ENCODE measurements at regions not wholly inside any gene's neighbourhood (a gene's known extent, or its start where the extent isn't known, plus 50 kb on each side); places are given as distances from the start of the nearest gene placed in this dataset.
A peak's percentile ranks its signal among the peaks of the same experiment; 100 is the strongest.
"Not testable (repeated sequence)": the region's sequence is repeated elsewhere in the genome, so short reads cannot be mapped to it uniquely, and the experiment has no call there.

GRCh38 chr10:25849268-25849667, 84.8 kb upstream of the MYO3A start:
- Mint-ChIP-seq H3K27ac (no peak overlapping the region), H3K36me3 (ENCODE audit: low read depth) (no peaks in the 10 kb centered on the region), H3K4me1 (ENCODE audit: low read depth) (no peaks in the 10 kb centered on the region), H3K27me3 (peaks cover 10% of the 10 kb centered on the region), H3K9me3 (no peaks in the 10 kb centered on the region), H3K4me3 (no peak overlapping the region)

- H3K4me1 Mint-ChIP-seq (ENCODE audit: low read depth) = no peaks in the 10 kb centered on the region
- H3K36me3 Mint-ChIP-seq (ENCODE audit: low read depth) = no peaks in the 10 kb centered on the region
- no peak overlapping the region for H3K27ac Mint-ChIP-seq
- no peak overlapping the region for H3K4me3 Mint-ChIP-seq
- peaks cover 10% of the 10 kb centered on the region for H3K27me3 Mint-ChIP-seq
- no peaks in the 10 kb centered on the region for H3K9me3 Mint-ChIP-seq
Measured at GRCh38 chr10:25849988-25850387, 84.0 kb upstream of the MYO3A start.

- peaks cover 13% of the 10 kb centered on the region for H3K27me3 Mint-ChIP-seq
- H3K36me3 Mint-ChIP-seq (ENCODE audit: low read depth) = no peaks in the 10 kb centered on the region
- no peak overlapping the region for H3K4me3 Mint-ChIP-seq
- H3K27ac Mint-ChIP-seq = no peak overlapping the region
- no peaks in the 10 kb centered on the region for H3K4me1 Mint-ChIP-seq (ENCODE audit: low read depth)
- no peaks in the 10 kb centered on the region for H3K9me3 Mint-ChIP-seq
Measured at GRCh38 chr10:25851548-25851947, 82.5 kb upstream of the MYO3A start.

- Mint-ChIP-seq H3K4me1 (ENCODE audit: low read depth) (no peaks in the 10 kb centered on the region), H3K27ac (no peak overlapping the region), H3K9me3 (no peaks in the 10 kb centered on the region), H3K27me3 (peaks cover 18% of the 10 kb centered on the region), H3K4me3 (no peak overlapping the region), H3K36me3 (ENCODE audit: low read depth) (no peaks in the 10 kb centered on the region)
Measured at GRCh38 chr10:25852364-25852941, 81.6 kb upstream of the MYO3A start.

GRCh38 chr10:25858076-25858475, 76.0 kb upstream of the MYO3A start:
- Mint-ChIP-seq H3K27ac (no peak overlapping the region), H3K36me3 (ENCODE audit: low read depth) (no peaks in the 10 kb centered on the region), H3K27me3 (peaks cover 16% of the 10 kb centered on the region), H3K4me3 (no peak overlapping the region), H3K4me1 (ENCODE audit: low read depth) (no peaks in the 10 kb centered on the region), H3K9me3 (no peaks in the 10 kb centered on the region)

GRCh38 chr10:25865267-25865666, 68.8 kb upstream of the MYO3A start:
- H3K9me3 Mint-ChIP-seq = peaks cover 6% of the 10 kb centered on the region
- H3K36me3 Mint-ChIP-seq (ENCODE audit: low read depth) = no peaks in the 10 kb centered on the region
- no peak overlapping the region for H3K4me3 Mint-ChIP-seq
- no peak overlapping the region for H3K27ac Mint-ChIP-seq
- peaks cover 7% of the 10 kb centered on the region for H3K27me3 Mint-ChIP-seq
- no peaks in the 10 kb centered on the region for H3K4me1 Mint-ChIP-seq (ENCODE audit: low read depth)

GRCh38 chr10:25867321-25867720, 66.7 kb upstream of the MYO3A start:
- Mint-ChIP-seq H3K4me3 (no peak overlapping the region), H3K9me3 (peaks cover 12% of the 10 kb centered on the region), H3K27me3 (peaks cover 10% of the 10 kb centered on the region), H3K4me1 (ENCODE audit: low read depth) (no peaks in the 10 kb centered on the region), H3K27ac (peak overlapping the region; percentile 2), H3K36me3 (ENCODE audit: low read depth) (no peaks in the 10 kb centered on the region)

GRCh38 chr10:25869067-25869591, 64.9 kb upstream of the MYO3A start:
- Mint-ChIP-seq H3K9me3 (peaks cover 11% of the 10 kb centered on the region), H3K27me3 (peaks cover 14% of the 10 kb centered on the region), H3K4me3 (no peak overlapping the region)

GRCh38 chr10:25869609-25870008, 64.4 kb upstream of the MYO3A start:
- Mint-ChIP-seq H3K27me3 (peaks cover 9% of the 10 kb centered on the region), H3K4me1 (ENCODE audit: low read depth) (no peaks in the 10 kb centered on the region), H3K4me3 (no peak overlapping the region), H3K9me3 (peaks cover 7% of the 10 kb centered on the region), H3K36me3 (ENCODE audit: low read depth) (no peaks in the 10 kb centered on the region), H3K27ac (no peak overlapping the region)

More at GRCh38 chr10:25869067-25869591, 64.9 kb upstream of the MYO3A start:
- no peaks in the 10 kb centered on the region for H3K4me1 Mint-ChIP-seq (ENCODE audit: low read depth)
- H3K27ac Mint-ChIP-seq = no peak overlapping the region
- no peaks in the 10 kb centered on the region for H3K36me3 Mint-ChIP-seq (ENCODE audit: low read depth)

GRCh38 chr10:25874402-25874801, 59.6 kb upstream of the MYO3A start:
- H3K9me3 Mint-ChIP-seq; H3K36me3 Mint-ChIP-seq (ENCODE audit: low read depth); H3K27ac Mint-ChIP-seq; H3K27me3 Mint-ChIP-seq; H3K4me3 Mint-ChIP-seq; H3K4me1 Mint-ChIP-seq (ENCODE audit: low read depth): not testable (repeated sequence)

GRCh38 chr10:25875556-25876165, 58.4 kb upstream of the MYO3A start:
- Mint-ChIP-seq H3K4me1 (ENCODE audit: low read depth) (no peaks in the 10 kb centered on the region), H3K4me3 (no peak overlapping the region), H3K27ac (no peak overlapping the region), H3K27me3 (peaks cover 12% of the 10 kb centered on the region), H3K36me3 (ENCODE audit: low read depth) (no peaks in the 10 kb centered on the region), H3K9me3 (peaks cover 6% of the 10 kb centered on the region)

- Mint-ChIP-seq H3K9me3 (no peaks in the 10 kb centered on the region), H3K36me3 (ENCODE audit: low read depth) (no peaks in the 10 kb centered on the region), H3K4me3 (no peak overlapping the region), H3K4me1 (ENCODE audit: low read depth) (no peaks in the 10 kb centered on the region), H3K27me3 (peaks cover 16% of the 10 kb centered on the region), H3K27ac (no peak overlapping the region)
Measured at GRCh38 chr10:25877296-25877695, 56.7 kb upstream of the MYO3A start.

Measured in stimulated activated naive CD8-positive, alpha-beta T cell treated with anti-CD3 and anti-CD28 coated beads, Interleukin-15, Interleukin-2, amounts not matched to agents 100 ng/mL and 50 ng/mL, for 24 hours (primary cell).